HG02973 (cell line): ENCODE measurements at regions not wholly inside any gene's neighbourhood (a gene's known extent, or its start where the extent isn't known, plus 50 kb on each side); places are given as distances from the start of the nearest gene placed in this dataset.
"Not testable (repeated sequence)": the region's sequence is repeated elsewhere in the genome, so short reads cannot be mapped to it uniquely, and the experiment has no call there.

Experiments
- ATAC-seq: cut with Tn5 transposase; IDR thresholded peaks from one replicate; pipeline ENCODE4 v1.9.1; 2021; ENCODE audit warnings: moderate library complexity; ENCODE audit not compliant: unreplicated experiment

GRCh38 chr6:126890055-126890454 lies 228.4 kb upstream of the RSPO3 start:
- no peak for ATAC-seq

GRCh38 chr6:126891158-126891557 lies 227.3 kb upstream of the RSPO3 start:
- no peak for ATAC-seq

- not testable (repeated sequence) for ATAC-seq
These were observed 225.6 kb upstream of the RSPO3 start for GRCh38 chr6:126892869-126893268.

GRCh38 chr6:126897758-126898157 lies 220.7 kb upstream of the RSPO3 start:
- no peak for ATAC-seq

GRCh38 chr6:126904176-126904575 lies 214.3 kb upstream of the RSPO3 start:
- ATAC-seq: no peak

GRCh38 chr6:126905917-126906316 lies 212.6 kb upstream of the RSPO3 start:
- no peak for ATAC-seq

GRCh38 chr6:126907312-126907711 lies 211.2 kb upstream of the RSPO3 start:
- no peak for ATAC-seq

GRCh38 chr6:126907996-126908395 lies 210.5 kb upstream of the RSPO3 start:
- no peak for ATAC-seq

GRCh38 chr6:126909493-126909892 lies 209.0 kb upstream of the RSPO3 start:
- ATAC-seq: no peak

- no peak for ATAC-seq
These were observed 204.8 kb upstream of the RSPO3 start for GRCh38 chr6:126913651-126914050.

GRCh38 chr6:126914172-126914571 lies 204.3 kb upstream of the RSPO3 start:
- ATAC-seq: no peak

- ATAC-seq: no peak
These were observed 203.7 kb upstream of the RSPO3 start for GRCh38 chr6:126914801-126915200.

- no peak for ATAC-seq
These were observed 198.5 kb upstream of the RSPO3 start for GRCh38 chr6:126919947-126920346.

- ATAC-seq: no peak
These were observed 194.7 kb upstream of the RSPO3 start for GRCh38 chr6:126923807-126924206.

- ATAC-seq: no peak
These were observed 191.5 kb upstream of the RSPO3 start for GRCh38 chr6:126926926-126927325.

- no peak for ATAC-seq
These were observed 190.6 kb upstream of the RSPO3 start for GRCh38 chr6:126927841-126928240.

GRCh38 chr6:126937426-126937825 lies 181.0 kb upstream of the RSPO3 start:
- no peak for ATAC-seq

- no peak for ATAC-seq
These were observed 178.7 kb upstream of the RSPO3 start for GRCh38 chr6:126939784-126940183.

- no peak for ATAC-seq
These were observed 176.7 kb upstream of the RSPO3 start for GRCh38 chr6:126941751-126942150.

GRCh38 chr6:126944512-126944911 lies 174.0 kb upstream of the RSPO3 start:
- no peak for ATAC-seq

- ATAC-seq: no peak
These were observed 173.3 kb upstream of the RSPO3 start for GRCh38 chr6:126945150-126945685.

GRCh38 chr6:126945812-126946360 lies 172.6 kb upstream of the RSPO3 start:
- no peak for ATAC-seq

- ATAC-seq: no peak
These were observed 171.4 kb upstream of the RSPO3 start for GRCh38 chr6:126947070-126947469.
